LoVo (cell line): ENCODE measurements at regions not wholly inside any gene's neighbourhood (a gene's known extent, or its start where the extent isn't known, plus 50 kb on each side); places are given as distances from the start of the nearest gene placed in this dataset.
"Not testable (repeated sequence)": the region's sequence is repeated elsewhere in the genome, so short reads cannot be mapped to it uniquely, and the experiment has no call there.

Experiments
- DNase-seq: peaks from one replicate; pipeline ENCODE4 v3.0.0-alpha.2; 2016; ENCODE audit warnings: low spot score

- DNase-seq: not testable (repeated sequence)
These were observed 452.1 kb downstream of the GOLGA6L6 start for GRCh38 chr15:20089541-20089940.

GRCh38 chr15:20084026-20084425, 457.6 kb downstream of the GOLGA6L6 start:
- not testable (repeated sequence) for DNase-seq

- not testable (repeated sequence) for DNase-seq
These were observed 467.5 kb downstream of the GOLGA6L6 start for GRCh38 chr15:20074082-20074481.

- not testable (repeated sequence) for DNase-seq
These were observed 472.6 kb downstream of the GOLGA6L6 start for GRCh38 chr15:20069043-20069442.

- DNase-seq: not testable (repeated sequence)
These were observed 475.4 kb downstream of the GOLGA6L6 start for GRCh38 chr15:20066173-20066572.

- not testable (repeated sequence) for DNase-seq
These were observed 476.1 kb downstream of the GOLGA6L6 start for GRCh38 chr15:20065508-20065907.

GRCh38 chr15:20063167-20063566, 478.4 kb downstream of the GOLGA6L6 start:
- not testable (repeated sequence) for DNase-seq

- DNase-seq: not testable (repeated sequence)
These were observed 480.8 kb downstream of the GOLGA6L6 start for GRCh38 chr15:20060838-20061237.

GRCh38 chr15:20056871-20057270, 484.7 kb downstream of the GOLGA6L6 start:
- DNase-seq: peak; percentile 0

GRCh38 chr15:20055921-20056320, 485.7 kb downstream of the GOLGA6L6 start:
- DNase-seq: not testable (repeated sequence)

- not testable (repeated sequence) for DNase-seq
These were observed 493.4 kb downstream of the GOLGA6L6 start for GRCh38 chr15:20048189-20048588.

GRCh38 chr15:20045165-20045564, 496.4 kb downstream of the GOLGA6L6 start:
- DNase-seq: not testable (repeated sequence)

GRCh38 chr15:20040691-20041090, 500.9 kb downstream of the GOLGA6L6 start:
- not testable (repeated sequence) for DNase-seq

- not testable (repeated sequence) for DNase-seq
These were observed 516.6 kb downstream of the GOLGA6L6 start for GRCh38 chr15:20025040-20025439.

GRCh38 chr15:20022349-20022748, 519.3 kb downstream of the GOLGA6L6 start:
- not testable (repeated sequence) for DNase-seq

- DNase-seq: not testable (repeated sequence)
These were observed 520.2 kb downstream of the GOLGA6L6 start for GRCh38 chr15:20021351-20021750.

GRCh38 chr15:20020588-20020987, 521.0 kb downstream of the GOLGA6L6 start:
- not testable (repeated sequence) for DNase-seq

GRCh38 chr15:20019758-20020157, 521.8 kb downstream of the GOLGA6L6 start:
- DNase-seq: not testable (repeated sequence)

- not testable (repeated sequence) for DNase-seq
These were observed 524.0 kb downstream of the GOLGA6L6 start for GRCh38 chr15:20017581-20017980.

GRCh38 chr15:20016941-20017340, 524.7 kb downstream of the GOLGA6L6 start:
- not testable (repeated sequence) for DNase-seq

GRCh38 chr15:20012837-20013236, 528.8 kb downstream of the GOLGA6L6 start:
- DNase-seq: not testable (repeated sequence)

- DNase-seq: not testable (repeated sequence)
These were observed 530.8 kb downstream of the GOLGA6L6 start for GRCh38 chr15:20010759-20011158.

GRCh38 chr15:20009619-20010018, 532.0 kb downstream of the GOLGA6L6 start:
- DNase-seq: not testable (repeated sequence)

- not testable (repeated sequence) for DNase-seq
These were observed 534.3 kb downstream of the GOLGA6L6 start for GRCh38 chr15:20007338-20007737.
